Adrenal gland (tissue), 9 donors: ENCODE measurements at regions not wholly inside any gene's neighbourhood (a gene's known extent, or its start where the extent isn't known, plus 50 kb on each side); places are given as distances from the start of the nearest gene placed in this dataset.

Experiments used
- DNase-seq, 7 donors: peaks; one replicate each; pipeline ENCODE4 v3.0.0-alpha.2; 2019 to 2020
- H3K27ac ChIP-seq, 5 donors: fragments of 200-600 bp; sonication (generic) in 4 of 5; 1 replicate in 3 of 5; 2 replicates in 2 of 5; pipeline versions ENCODE4 v1.5.1 to v1.8.0; 2016 to 2020; ENCODE audit warnings: mild to moderate bottlenecking in 1 of 5
- H3K27me3 ChIP-seq: fragments of 200-600 bp; 2 replicates; pipeline ENCODE4 v1.8.0; 2021
- H3K36me3 ChIP-seq, 2 donors: fragments of 200-600 bp; replicated peaks in 1 of 2; 1 replicate in 1 of 2; 2 replicates in 1 of 2; pipeline versions ENCODE4 v1.5.1 to v1.8.0; 2018 to 2022
- H3K4me1 ChIP-seq, 2 donors: fragments of 200-600 bp; replicated peaks in 1 of 2; 1 replicate in 1 of 2; 2 replicates in 1 of 2; pipeline versions ENCODE4 v1.5.1 to v1.8.0; 2018 to 2021
- H3K4me3 ChIP-seq, 4 donors: fragments of 200-600 bp; sonication (generic) in 3 of 4; one replicate each; pipeline ENCODE4 v1.5.1; 2016 to 2018
- H3K9me3 ChIP-seq, 3 donors: fragments of 200-600 bp; sonication (generic) in 1 of 3; replicated peaks in 1 of 3; 1 replicate in 2 of 3; 2 replicates in 1 of 3; pipeline versions ENCODE4 v1.5.1 to v1.8.0; 2016 to 2021
- POLR2A ChIP-seq, 2 donors: fragments of 450-650 bp; IDR thresholded peaks; one replicate each; pipeline ENCODE4 v1.6.1; 2017; ENCODE audit warnings: antibody characterized with exemption in 2 of 2, mild to moderate bottlenecking in 2 of 2, moderate library complexity in 1 of 2
- WGBS, 4 donors: extraction: QIAGEN DNeasy Blood & Tissue Kit in 2 of 4; methylation state at CpG; one replicate each; pipeline versions ENCODE4 v1.1.5 to v1.1.7; 2013 to 2017; 5-methylcytosine and 5-hydroxymethylcytosine counted together
- intact Hi-C, 2 donors: fragments of 100-400 bp; cut with DNase I; formaldehyde crosslinking; loops; one replicate each; pipeline versions ENCODE4 v1.14.1 to v1.15.0; 2022 to 2023
- TF ChIP-seq, protein P1 (sequence below), 6 experiments: fragments of 450-650 bp in 4 of 6; fragments of 200-600 bp in 2 of 6; sonication (generic) in 1 of 6; IDR thresholded peaks; 1 replicate in 5 of 6; 2 replicates in 1 of 6; pipeline versions ENCODE4 v1.5.1 to v1.8.0; 2016 to 2021; ENCODE audit warnings: antibody characterized with exemption in 6 of 6, mild to moderate bottlenecking in 2 of 6, moderate library complexity in 1 of 6
- donor health status: healthy with polysubstance abuse.
- donor health status: Bipolar disorder and iron deficiency.
- donor health status: DM: yes; HTN: yes; CAD: no.
- donor health status: DM: no; HTN: no; CAD: no.
- donor health status: DM: no; HTN: no; CAD: no.

GRCh38 chr12:91863702-91864101 is 281.9 kb downstream of the BTG1 start:
- intact Hi-C loops = no loop called here
- TF ChIP-seq POLR2A (IDR thresholded peaks at IDR 0.05) = no peak
- TF ChIP-seq, protein P1, sequence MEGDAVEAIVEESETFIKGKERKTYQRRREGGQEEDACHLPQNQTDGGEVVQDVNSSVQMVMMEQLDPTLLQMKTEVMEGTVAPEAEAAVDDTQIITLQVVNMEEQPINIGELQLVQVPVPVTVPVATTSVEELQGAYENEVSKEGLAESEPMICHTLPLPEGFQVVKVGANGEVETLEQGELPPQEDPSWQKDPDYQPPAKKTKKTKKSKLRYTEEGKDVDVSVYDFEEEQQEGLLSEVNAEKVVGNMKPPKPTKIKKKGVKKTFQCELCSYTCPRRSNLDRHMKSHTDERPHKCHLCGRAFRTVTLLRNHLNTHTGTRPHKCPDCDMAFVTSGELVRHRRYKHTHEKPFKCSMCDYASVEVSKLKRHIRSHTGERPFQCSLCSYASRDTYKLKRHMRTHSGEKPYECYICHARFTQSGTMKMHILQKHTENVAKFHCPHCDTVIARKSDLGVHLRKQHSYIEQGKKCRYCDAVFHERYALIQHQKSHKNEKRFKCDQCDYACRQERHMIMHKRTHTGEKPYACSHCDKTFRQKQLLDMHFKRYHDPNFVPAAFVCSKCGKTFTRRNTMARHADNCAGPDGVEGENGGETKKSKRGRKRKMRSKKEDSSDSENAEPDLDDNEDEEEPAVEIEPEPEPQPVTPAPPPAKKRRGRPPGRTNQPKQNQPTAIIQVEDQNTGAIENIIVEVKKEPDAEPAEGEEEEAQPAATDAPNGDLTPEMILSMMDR (IDR thresholded peaks at IDR 0.05) = no peak
- Histone ChIP-seq H3K27ac (no peak overlapping the region), H3K9me3 (no peaks in the 10 kb centered on the region), H3K27me3 (no peaks in the 10 kb centered on the region), H3K4me1 (no peaks in the 10 kb centered on the region), H3K4me3 (no peak overlapping the region), H3K36me3 (no peaks in the 10 kb centered on the region)
- 87 to 100% (median 90%) methylated on average over 3 of the region's 3 CpGs for WGBS, 4 donors
- DNase-seq = no peak

DNA sequence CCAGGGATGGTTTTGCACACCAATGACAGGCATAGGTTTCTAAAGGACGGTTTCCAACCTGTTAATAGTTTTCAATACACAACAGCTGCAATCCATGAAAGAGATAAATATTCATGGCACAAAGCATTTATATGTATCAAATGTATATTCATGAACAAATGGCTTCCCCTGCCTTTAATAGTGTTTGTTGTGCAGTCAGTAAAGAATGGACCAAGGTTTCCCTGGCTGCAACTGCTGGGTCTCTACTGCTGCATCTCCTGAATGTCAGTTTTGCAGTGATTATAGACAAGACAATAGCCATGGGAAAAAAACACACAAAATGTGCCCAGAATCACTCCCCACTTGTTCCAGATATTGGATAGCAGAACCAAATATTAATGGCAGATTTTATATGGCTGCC is 284.1 kb downstream of the BTG1 start:
- TF ChIP-seq POLR2A (IDR thresholded peaks at IDR 0.05) = no peak
- TF ChIP-seq, protein P1 (IDR thresholded peaks at IDR 0.05) = no peak
- H3K36me3 ChIP-seq = no peaks in the 10 kb centered on the region
- intact Hi-C loops = no loop called here
- no peaks in the 10 kb centered on the region for H3K4me1 ChIP-seq
- DNase-seq = no peak
- no peak overlapping the region for H3K27ac ChIP-seq
- 91 to 98% (median 94%) methylated on average over 1 of the region's 1 CpG for WGBS, 4 donors
- H3K4me3 ChIP-seq = no peak overlapping the region
- H3K27me3 ChIP-seq = no peaks in the 10 kb centered on the region
- H3K9me3 ChIP-seq = no peaks in the 10 kb centered on the region

DNA sequence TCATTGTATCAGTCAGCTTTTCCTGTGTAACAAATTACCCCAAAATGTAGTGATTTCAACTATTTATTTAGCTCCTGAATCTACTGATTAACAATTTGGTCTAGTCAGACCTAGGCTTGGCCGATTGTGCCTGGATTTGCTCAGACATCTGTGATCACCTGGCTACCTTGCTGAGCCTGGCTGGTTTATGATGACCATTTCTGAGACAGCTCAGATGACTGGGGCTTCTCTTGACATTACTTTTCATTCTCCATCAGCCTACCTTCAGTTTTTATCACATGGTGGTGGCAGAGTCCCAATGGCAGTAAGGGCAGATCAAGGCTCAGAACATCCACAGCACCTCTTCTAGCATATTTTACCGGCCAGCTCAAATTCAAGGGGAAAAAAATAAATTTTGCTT is 286.3 kb downstream of the BTG1 start:
- no peak overlapping the region for H3K4me3 ChIP-seq
- WGBS, 4 donors = 78 to 97% (median 91%) methylated on average over 2 of the region's 2 CpGs
- intact Hi-C loops = no loop called here
- H3K36me3 ChIP-seq = no peaks in the 10 kb centered on the region
- no peak for DNase-seq
- no peak overlapping the region for H3K27ac ChIP-seq
- H3K27me3 ChIP-seq = no peaks in the 10 kb centered on the region
- TF ChIP-seq POLR2A (IDR thresholded peaks at IDR 0.05) = no peak
- TF ChIP-seq, protein P1 (IDR thresholded peaks at IDR 0.05) = no peak
- peaks cover 0 to 7% of the 10 kb centered on the region in 2 donors for H3K4me1 ChIP-seq
- no peaks in the 10 kb centered on the region for H3K9me3 ChIP-seq

DNA sequence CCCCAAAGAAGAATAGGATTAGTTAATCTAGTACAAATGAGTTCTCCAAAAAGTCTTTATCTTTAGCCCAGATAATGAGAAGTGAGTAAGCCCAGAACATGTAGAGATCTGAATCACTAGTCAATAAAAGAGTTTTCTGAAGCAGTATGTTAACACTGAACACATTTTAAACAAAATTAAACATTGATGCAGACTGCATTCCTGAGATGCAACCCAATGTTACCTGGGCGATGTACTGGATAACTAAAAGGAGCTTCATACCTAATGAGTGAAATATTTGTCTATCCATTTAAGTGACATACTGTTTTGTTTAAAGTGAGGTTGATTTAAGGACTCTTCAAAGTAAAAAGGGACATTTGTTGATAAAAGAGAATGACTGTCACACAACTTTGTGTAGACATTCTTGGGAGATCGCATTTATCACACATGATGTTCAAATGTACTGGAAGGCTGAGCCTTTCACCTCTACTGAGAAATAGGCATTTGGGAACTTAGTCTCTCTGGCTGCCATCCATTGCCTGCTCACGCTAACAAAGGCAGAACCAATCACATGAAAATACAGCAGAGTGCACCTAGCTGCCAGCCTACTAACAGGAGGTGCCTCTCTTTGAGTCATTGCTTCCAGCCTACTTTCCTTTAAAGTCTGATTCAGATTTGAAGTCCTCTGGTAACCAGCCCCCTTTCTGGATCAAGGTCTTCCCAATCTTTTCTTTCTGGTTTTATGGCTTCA is 287.7 kb downstream of the BTG1 start:
- Histone ChIP-seq H3K9me3 (no peaks in the 10 kb centered on the region), H3K4me1 (peaks cover 0 to 13% of the 10 kb centered on the region in 2 donors), H3K27me3 (no peaks in the 10 kb centered on the region), H3K4me3 (no peak overlapping the region), H3K27ac (no peak overlapping the region), H3K36me3 (no peaks in the 10 kb centered on the region)
- peak in 1 of 7 donors; percentile 18 for DNase-seq
- TF ChIP-seq POLR2A (IDR thresholded peaks at IDR 0.05) = no peak
- TF ChIP-seq, protein P1 (IDR thresholded peaks at IDR 0.05) = no peak
- intact Hi-C loops = no loop called here
- WGBS, 4 donors = 94 to 98% (median 97%) methylated on average over 3 of the region's 3 CpGs
